ENCODE measurements at regions not wholly inside any gene's neighbourhood (a gene's known extent, or its start where the extent isn't known, plus 50 kb on each side); places are given as distances from the start of the nearest gene placed in this dataset.

DNA sequence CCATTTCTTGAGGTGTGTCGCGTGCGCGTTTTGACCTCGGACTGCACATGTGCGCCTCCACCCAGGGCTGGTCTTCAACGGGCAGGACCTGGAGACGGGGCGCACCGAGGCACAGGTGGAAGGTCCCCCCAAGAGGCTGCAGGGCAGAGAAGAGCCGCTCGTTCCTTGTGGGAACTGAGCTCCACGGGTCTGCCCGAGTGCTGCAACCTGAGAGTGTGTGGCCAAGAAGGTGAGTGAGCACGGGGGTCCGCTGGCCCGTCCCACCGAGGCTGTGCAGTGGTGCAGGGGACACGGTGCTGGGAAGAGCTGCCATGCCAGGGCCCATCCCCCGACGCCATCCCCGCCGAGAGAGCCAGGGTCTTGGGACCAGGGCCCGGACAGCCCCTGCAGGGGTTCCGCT, 268.3 kb downstream of the GALR1 start:
- no peak for DNase-seq (ENCODE audit: low spot score)

- no peak for DNase-seq (ENCODE audit: low spot score)
Measured at GRCh38 chr18:77520767-77521166, 271.1 kb downstream of the GALR1 start.

DNA sequence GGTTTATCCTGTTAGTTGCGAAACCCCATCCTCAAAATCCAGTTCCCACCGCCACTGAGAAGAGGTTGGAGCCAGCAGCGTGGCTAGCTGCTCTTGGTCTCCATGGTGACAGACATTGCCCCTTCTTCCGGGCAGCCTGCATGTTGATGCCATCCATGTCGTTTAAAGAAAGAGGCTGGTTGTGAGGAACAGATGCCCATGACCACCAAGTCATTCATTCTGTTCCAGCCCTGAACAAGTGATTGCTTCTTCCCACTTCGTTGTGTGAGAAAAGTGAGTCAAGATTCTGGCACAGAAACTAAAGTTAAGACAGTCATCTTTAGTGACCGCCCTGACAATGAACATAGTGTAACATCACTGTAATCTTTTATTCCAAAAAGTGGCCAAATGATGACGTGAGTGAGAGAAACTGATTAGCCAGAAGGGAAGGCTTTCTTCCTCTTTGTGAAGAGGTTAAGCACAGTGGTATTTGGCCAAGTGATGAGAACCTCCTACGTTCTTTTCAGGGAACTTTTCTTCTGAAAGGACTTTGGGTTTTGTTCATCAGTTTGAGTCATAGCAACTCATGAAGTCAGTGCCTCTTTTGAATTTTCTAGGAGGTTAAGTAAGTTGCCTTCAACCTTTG, 272.5 kb downstream of the GALR1 start:
- DNase-seq (ENCODE audit: low spot score) = peak; percentile 38

GRCh38 chr18:77524909-77525308, 275.3 kb downstream of the GALR1 start:
- DNase-seq (ENCODE audit: low spot score) = no peak

DNA sequence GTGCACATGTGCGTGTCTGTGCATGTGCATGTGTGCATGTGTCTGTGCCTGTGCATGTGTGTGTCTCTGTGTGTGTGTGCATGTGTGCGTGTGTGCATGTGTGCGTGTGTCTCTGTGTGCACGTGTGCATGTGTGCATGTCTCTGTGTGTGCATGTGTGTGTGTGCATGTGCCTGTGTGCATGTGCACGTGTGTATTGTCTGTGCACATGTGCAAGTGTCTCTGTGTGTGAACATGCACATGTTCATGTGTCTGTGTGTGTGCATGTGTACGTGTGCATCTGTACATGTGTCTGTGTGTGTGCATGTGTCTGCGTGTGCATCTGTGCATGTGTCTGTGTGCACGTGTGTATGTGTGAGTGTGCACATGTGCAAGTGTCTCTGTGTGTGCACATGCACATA, 277.3 kb downstream of the GALR1 start:
- DNase-seq (ENCODE audit: low spot score) = no peak

DNA sequence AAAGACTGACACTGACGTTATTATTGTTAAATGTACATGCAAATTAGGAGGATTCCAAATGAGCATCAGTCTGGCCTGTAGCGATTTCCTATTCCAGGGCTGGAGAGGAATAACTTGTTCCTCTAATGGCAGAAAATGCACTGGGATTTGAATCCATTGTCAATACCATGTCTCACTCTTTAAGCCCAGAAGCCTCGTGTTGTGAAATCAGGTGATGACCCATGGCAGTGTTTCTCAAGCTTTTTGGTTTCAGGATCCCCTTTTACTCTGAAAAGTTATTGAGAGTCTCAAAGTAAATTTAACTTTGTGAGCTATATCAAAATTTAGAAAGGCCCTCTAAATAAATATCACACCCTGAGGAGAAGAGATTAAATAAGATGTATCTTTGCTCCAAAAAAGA, 279.2 kb downstream of the GALR1 start:
- peak; percentile 45 for DNase-seq (ENCODE audit: low spot score)

GRCh38 chr18:77529492-77530176, 280.0 kb downstream of the GALR1 start:
- no peak for DNase-seq (ENCODE audit: low spot score)

- DNase-seq (ENCODE audit: low spot score) = no peak
Measured at GRCh38 chr18:77530732-77531131, 281.1 kb downstream of the GALR1 start.

- no peak for DNase-seq (ENCODE audit: low spot score)
Measured at GRCh38 chr18:77539860-77540259, 290.2 kb downstream of the GALR1 start.

- no peak for DNase-seq (ENCODE audit: low spot score)
Measured at GRCh38 chr18:77544792-77545191, 295.1 kb downstream of the GALR1 start.

DNA sequence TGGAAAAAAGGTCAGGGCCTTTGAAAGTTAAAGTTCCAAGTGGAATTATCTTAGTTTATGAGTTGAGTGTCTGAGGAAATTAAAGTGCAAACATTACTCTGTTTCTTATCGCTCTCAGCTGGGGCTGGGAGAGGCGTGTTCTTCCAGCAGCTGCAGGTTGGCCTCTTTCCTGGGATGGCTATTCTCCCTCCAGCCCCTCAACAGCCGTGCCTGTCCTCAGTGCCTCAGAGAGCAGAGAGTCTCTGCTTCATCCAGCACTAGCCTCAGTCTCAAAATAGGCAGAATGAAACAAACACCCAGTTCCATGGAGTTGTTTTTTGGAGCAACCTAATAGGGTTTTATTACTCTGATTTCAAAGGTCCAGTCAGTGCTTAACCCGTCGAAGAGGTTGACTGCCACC, 298.1 kb downstream of the GALR1 start:
- no peak for DNase-seq (ENCODE audit: low spot score)

- DNase-seq (ENCODE audit: low spot score) = no peak
Measured at GRCh38 chr18:77548790-77549420, 299.3 kb downstream of the GALR1 start.

- no peak for DNase-seq (ENCODE audit: low spot score)
Measured at GRCh38 chr18:77550625-77551024, 301.0 kb downstream of the GALR1 start.

DNA sequence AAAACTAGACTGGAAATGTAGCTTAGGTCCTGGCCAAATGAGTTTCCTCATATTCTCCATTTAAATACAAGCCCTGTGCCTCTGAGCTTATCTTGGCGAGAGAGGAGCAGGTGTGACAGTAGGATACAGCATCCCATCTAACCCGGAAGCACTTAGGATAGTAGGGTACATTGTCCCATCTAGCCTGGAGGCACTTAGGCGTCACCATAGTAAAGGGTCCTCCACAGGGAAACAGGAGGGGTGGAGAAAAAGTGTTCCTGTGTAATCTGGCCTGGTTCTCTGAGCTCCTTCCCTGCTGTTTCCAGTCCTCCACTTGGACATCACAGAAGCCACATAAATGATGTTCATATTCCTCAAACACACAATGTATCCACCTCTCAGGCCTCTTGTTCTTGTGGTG, 301.4 kb downstream of the GALR1 start:
- no peak for DNase-seq (ENCODE audit: low spot score)

DNA sequence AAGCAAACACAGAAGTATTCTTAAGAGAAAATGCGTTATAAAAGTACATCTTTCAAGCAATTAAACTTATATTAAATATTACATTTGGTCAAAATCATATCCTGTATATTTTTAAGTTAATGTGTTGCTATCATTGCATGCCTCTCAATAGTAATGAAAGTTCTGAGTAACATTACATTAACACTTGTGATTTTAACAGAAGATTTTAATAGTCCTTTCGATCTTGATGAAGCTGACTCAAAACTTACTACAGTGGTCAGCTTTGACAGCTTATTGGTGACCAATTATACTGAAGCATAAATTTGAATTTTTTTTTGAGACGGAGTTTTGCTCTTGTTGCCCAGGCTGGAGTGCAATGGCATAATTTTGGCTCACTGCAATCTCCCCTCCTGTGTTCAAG, 303.3 kb downstream of the GALR1 start:
- DNase-seq (ENCODE audit: low spot score) = no peak

DNA sequence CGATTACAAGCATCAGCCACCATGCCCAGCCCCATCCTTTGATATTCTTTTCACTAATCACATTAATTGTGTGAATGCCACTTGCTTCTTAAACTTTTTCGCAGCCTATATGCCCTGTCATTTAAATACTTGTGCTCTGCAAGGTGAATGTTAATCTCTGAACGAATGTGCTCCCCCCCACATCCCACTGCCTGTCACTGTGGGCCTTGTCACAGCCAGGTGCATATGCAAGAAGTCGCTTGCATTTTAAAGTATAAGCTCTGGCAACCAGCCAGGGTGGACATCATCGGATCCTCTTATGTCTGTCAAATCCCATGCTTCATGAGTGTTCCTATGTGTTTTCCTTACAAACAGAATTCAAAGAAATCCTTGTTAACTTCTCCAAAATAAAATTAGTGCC, 304.4 kb downstream of the GALR1 start:
- DNase-seq (ENCODE audit: low spot score) = no peak

DNA sequence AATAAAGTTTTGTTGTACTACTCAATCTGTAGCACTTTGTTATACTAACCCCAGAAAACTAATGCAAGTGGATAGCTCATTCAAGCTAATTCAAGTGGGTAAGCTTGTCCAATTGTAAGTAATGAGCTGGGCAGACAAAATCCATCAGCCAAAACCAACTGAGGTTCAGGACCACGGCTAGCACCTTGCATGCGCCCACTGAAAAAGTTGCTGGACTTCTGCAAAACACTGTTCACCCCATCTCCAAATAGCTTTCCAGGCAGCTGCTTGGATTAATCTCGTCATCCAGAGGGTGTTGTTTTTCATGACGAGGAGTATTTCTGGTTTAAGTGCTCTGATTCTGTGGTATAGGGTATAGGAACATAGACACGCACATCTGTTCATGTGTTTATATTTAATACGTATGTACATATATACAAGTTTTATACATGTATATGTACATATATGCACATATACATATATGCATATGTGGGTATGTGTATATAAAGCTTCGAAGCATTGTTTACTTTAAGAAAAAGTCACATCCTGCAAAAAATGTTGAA, 307.5 kb downstream of the GALR1 start:
- DNase-seq (ENCODE audit: low spot score) = no peak

GRCh38 chr18:77559274-77559910, 309.7 kb downstream of the GALR1 start:
- no peak for DNase-seq (ENCODE audit: low spot score)

GRCh38 chr18:77560341-77560992, 310.8 kb downstream of the GALR1 start:
- DNase-seq (ENCODE audit: low spot score) = no peak

DNA sequence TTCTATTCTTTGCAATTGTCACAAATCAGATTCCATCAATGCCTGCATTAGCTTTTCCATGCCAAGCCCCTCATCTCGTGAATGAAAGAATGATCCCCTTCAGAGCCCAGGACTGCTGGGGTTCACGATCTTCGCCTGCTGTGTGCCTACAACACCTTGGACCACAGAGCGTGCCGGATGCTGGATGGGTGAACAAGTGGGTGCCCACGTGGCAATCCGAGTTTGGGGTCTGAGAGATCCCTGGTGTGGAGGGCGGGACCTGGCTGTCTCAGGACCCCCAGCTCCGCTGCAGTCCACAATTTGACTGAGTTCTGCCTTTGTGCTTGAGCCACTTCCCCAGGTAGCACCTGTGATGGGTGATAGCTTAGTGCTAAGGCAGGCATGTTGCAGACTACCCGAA, 317.0 kb downstream of the GALR1 start:
- no peak for DNase-seq (ENCODE audit: low spot score)

DNA sequence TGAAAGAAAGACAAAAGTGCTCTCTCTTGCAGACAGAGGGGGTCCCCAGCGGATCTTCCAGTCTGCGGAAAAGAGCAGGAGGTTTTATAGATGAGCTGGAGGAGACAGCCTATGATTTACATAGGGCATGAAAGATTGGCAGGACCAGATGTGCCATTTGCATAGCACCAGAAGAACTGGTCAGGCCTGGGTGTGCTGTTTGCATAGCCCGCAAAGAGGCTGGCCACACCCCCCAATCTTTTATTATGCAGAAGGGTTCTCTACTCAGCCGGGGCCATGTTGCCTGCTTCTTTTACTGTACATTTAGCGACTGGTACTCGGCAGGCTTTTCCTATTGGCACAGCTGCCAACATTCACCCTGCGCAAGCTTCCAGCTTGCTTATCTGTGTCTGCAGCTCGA, 317.6 kb downstream of the GALR1 start:
- DNase-seq (ENCODE audit: low spot score) = no peak

DNA sequence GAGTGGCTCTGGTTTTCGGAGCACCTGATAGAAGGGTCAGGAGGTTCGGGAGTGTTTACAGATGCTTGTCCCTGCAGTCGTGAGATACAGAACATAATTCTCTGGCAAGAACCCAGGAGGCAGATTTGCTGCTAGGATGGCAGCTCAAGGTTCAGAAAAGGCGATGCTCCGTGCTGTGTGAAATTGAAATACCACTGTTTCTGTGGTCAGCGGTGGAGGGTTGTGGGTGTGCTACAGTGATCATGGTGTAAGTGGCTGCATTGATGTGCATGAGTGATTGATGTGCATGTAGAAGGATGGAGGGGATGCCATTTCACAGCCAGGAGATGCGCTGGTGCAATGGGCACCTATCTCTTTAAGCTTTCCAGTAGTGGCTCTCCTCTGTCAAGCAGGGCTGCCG, 322.1 kb downstream of the GALR1 start:
- DNase-seq (ENCODE audit: low spot score) = no peak

Measured in globus pallidus (tissue), 1 donor.